WTC11 (cell line): ENCODE measurements at regions not wholly inside any gene's neighbourhood (a gene's known extent, or its start where the extent isn't known, plus 50 kb on each side); places are given as distances from the start of the nearest gene placed in this dataset.
A peak's percentile ranks its signal among the peaks of the same experiment; 100 is the strongest.

Experiments used
- ATAC-seq: fragments of 200-7000 bp; cut with Tn5 transposase; 2 replicates; pipeline ENCODE4 v1.10.0; 2021; ENCODE audit warnings: mild to moderate bottlenecking, moderate library complexity
- CTCF ChIA-PET: fragments of 300-600 bp; sonication (Branson Sonifier 250); formaldehyde crosslinking; loops from one replicate; lab custom pipeline; 2021; ENCODE audit warnings: antibody characterized with exemption; lab: Charles Lee
- POLR2A ChIA-PET: fragments of 350-600 bp; sonication (Branson Sonifier 250); formaldehyde crosslinking; loops from one replicate; lab custom pipeline; 2021; ENCODE audit warnings: antibody characterized with exemption; lab: Charles Lee
- DNase-seq: peaks from one replicate; pipeline ENCODE4 v3.0.0; 2021; ENCODE audit warnings: low spot score
- H3K27ac Mint-ChIP-seq: 2 replicates; pipeline ENCODE4 v1.8.0; 2021; ENCODE audit warnings: mixed read lengths
- H3K27me3 Mint-ChIP-seq: 2 replicates; pipeline ENCODE4 v1.8.0; 2021; ENCODE audit warnings: low read depth, mild to moderate bottlenecking, moderate library complexity, mixed read lengths
- H3K36me3 Mint-ChIP-seq: 2 replicates; pipeline ENCODE4 v1.8.0; 2021; ENCODE audit warnings: mixed read lengths
- H3K4me1 Mint-ChIP-seq: 2 replicates; pipeline ENCODE4 v1.8.0; 2022; ENCODE audit warnings: mixed read lengths
- H3K4me3 Mint-ChIP-seq: 2 replicates; pipeline ENCODE4 v1.8.0; 2021; ENCODE audit warnings: mild to moderate bottlenecking, moderate library complexity, mixed read lengths
- H3K9me3 Mint-ChIP-seq: 2 replicates; pipeline ENCODE4 v1.8.0; 2021; ENCODE audit warnings: mixed read lengths
- CREB1 ChIP-seq: sonication (generic); formaldehyde crosslinking; IDR thresholded peaks from 2 replicates; pipeline ENCODE4 v1.8.0; 2023; ENCODE audit warnings: mild to moderate bottlenecking, missing genetic modification reagents
- JUN ChIP-seq: sonication (generic); formaldehyde crosslinking; IDR thresholded peaks from 2 replicates; pipeline ENCODE4 v1.8.0; 2023; ENCODE audit warnings: mild to moderate bottlenecking, missing genetic modification reagents
- NR3C1 ChIP-seq: sonication (generic); formaldehyde crosslinking; conservative IDR thresholded peaks from 2 replicates; pipeline ENCODE4 v1.8.1; 2023; ENCODE audit warnings: low read depth, mild to moderate bottlenecking, missing genetic modification reagents
- RORB ChIP-seq: fragments of 250-450 bp; sonication (Bioruptor Pico); IDR thresholded peaks from 2 replicates; pipeline ENCODE4 v1.9.0; 2021; ENCODE audit warnings: mild to moderate bottlenecking
- TCF7 ChIP-seq: sonication (generic); formaldehyde crosslinking; IDR thresholded peaks from 2 replicates; pipeline ENCODE4 v1.8.0; 2022; ENCODE audit warnings: mild to moderate bottlenecking, low read depth, missing genetic modification reagents, moderate library complexity
- TEAD1 ChIP-seq: sonication (generic); formaldehyde crosslinking; IDR thresholded peaks from 2 replicates; pipeline ENCODE4 v1.8.0; 2022; ENCODE audit warnings: mild to moderate bottlenecking, missing genetic modification reagents
- ZBTB21 ChIP-seq: sonication (generic); formaldehyde crosslinking; IDR thresholded peaks from 2 replicates; pipeline ENCODE4 v1.8.1; 2023; ENCODE audit warnings: mild to moderate bottlenecking, missing genetic modification reagents, borderline replicate concordance
- ZNF138 ChIP-seq: sonication (generic); formaldehyde crosslinking; conservative IDR thresholded peaks from 2 replicates; pipeline ENCODE4 v1.8.1; 2022; ENCODE audit warnings: mild to moderate bottlenecking, moderate library complexity, missing genetic modification reagents
- ZNF396 ChIP-seq: fragments of 250-450 bp; sonication (Bioruptor Pico); IDR thresholded peaks from 2 replicates; pipeline ENCODE4 v1.8.0; 2021; ENCODE audit warnings: mild to moderate bottlenecking, moderate library complexity, borderline replicate concordance
- TF ChIP-seq, protein P1 (sequence below): fragments of 250-450 bp; sonication (Bioruptor Pico); IDR thresholded peaks from 2 replicates; pipeline ENCODE4 v2.1.2; 2022; ENCODE audit warnings: mild to moderate bottlenecking, moderate library complexity
- TF ChIP-seq, protein P2 (sequence below): sonication (generic); formaldehyde crosslinking; IDR thresholded peaks from 2 replicates; pipeline ENCODE4 v1.8.0; 2022; ENCODE audit warnings: mild to moderate bottlenecking, missing genetic modification reagents
- TF ChIP-seq, protein P3 (sequence below): sonication (generic); formaldehyde crosslinking; IDR thresholded peaks from 2 replicates; pipeline ENCODE4 v1.8.0; 2023; ENCODE audit warnings: missing genetic modification reagents, mild to moderate bottlenecking, borderline replicate concordance
- TF ChIP-seq, protein P4 (sequence below): sonication (generic); formaldehyde crosslinking; IDR thresholded peaks from 2 replicates; pipeline ENCODE4 v1.8.0; 2023; ENCODE audit warnings: mild to moderate bottlenecking, missing genetic modification reagents
- TF ChIP-seq, protein P5 (sequence below): sonication (generic); formaldehyde crosslinking; IDR thresholded peaks from 2 replicates; pipeline ENCODE4 v1.8.1; 2022; ENCODE audit warnings: mild to moderate bottlenecking, missing genetic modification reagents, moderate library complexity, borderline replicate concordance
- TF ChIP-seq, protein P6 (sequence below): sonication (generic); formaldehyde crosslinking; IDR thresholded peaks from 2 replicates; pipeline ENCODE4 v1.8.1; 2023; ENCODE audit warnings: mild to moderate bottlenecking, missing genetic modification reagents, moderate library complexity

DNA sequence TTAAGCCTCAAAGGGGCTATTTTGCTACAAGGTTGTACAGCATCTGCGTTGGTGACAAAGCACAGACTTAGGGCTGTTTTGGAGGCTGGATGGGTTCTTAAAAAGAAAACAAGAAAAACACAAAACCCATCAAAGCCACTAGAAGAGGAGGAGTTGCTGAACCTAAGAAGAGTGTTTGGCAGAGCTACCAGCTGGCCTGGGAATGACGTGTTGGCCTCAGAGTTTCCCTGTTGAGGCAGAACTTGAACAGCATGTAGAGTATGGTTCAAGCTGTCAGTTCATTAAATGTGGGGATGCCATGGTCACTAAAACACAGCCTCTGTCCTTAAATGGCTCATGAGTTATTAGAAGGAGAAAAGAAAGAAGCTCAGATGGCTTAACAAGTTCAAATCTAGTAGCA is 162.5 kb downstream of the TTC32 start:
- H3K4me3 Mint-ChIP-seq: no peak overlapping the region
- H3K9me3 Mint-ChIP-seq: peaks cover 3% of the 10 kb centered on the region; the same call in 1 of the 2 replicates
- CTCF ChIA-PET: interaction anchor here (1.3 to 2.9 kb wide), 4 partner anchors 35 to 1049 kb away, joined by 3 to 15 read pairs (median 4); no protein-coding TSS in a partner anchor
- H3K36me3 Mint-ChIP-seq: no peaks in the 10 kb centered on the region
- TF ChIP-seq ZNF396 (CRISPR knock-in tag) (no peak), TEAD1 (CRISPR knock-in tag) (no peak), ZNF138 (CRISPR knock-in tag) (no peak), JUN (CRISPR knock-in tag) (no peak), TCF7 (no peak)
- TF ChIP-seq, protein P1, sequence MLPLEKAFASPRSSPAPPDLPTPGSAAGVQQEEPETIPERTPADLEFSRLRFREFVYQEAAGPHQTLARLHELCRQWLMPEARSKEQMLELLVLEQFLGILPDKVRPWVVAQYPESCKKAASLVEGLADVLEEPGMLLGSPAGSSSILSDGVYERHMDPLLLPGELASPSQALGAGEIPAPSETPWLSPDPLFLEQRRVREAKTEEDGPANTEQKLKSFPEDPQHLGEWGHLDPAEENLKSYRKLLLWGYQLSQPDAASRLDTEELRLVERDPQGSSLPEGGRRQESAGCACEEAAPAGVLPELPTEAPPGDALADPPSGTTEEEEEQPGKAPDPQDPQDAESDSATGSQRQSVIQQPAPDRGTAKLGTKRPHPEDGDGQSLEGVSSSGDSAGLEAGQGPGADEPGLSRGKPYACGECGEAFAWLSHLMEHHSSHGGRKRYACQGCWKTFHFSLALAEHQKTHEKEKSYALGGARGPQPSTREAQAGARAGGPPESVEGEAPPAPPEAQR (CRISPR knock-in tag): no peak
- TF ChIP-seq, protein P2, sequence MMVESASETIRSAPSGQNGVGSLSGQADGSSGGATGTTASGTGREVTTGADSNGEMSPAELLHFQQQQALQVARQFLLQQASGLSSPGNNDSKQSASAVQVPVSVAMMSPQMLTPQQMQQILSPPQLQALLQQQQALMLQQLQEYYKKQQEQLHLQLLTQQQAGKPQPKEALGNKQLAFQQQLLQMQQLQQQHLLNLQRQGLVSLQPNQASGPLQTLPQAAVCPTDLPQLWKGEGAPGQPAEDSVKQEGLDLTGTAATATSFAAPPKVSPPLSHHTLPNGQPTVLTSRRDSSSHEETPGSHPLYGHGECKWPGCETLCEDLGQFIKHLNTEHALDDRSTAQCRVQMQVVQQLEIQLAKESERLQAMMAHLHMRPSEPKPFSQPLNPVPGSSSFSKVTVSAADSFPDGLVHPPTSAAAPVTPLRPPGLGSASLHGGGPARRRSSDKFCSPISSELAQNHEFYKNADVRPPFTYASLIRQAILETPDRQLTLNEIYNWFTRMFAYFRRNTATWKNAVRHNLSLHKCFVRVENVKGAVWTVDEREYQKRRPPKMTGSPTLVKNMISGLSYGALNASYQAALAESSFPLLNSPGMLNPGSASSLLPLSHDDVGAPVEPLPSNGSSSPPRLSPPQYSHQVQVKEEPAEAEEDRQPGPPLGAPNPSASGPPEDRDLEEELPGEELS (CRISPR knock-in tag): no peak
- TF ChIP-seq, protein P3, sequence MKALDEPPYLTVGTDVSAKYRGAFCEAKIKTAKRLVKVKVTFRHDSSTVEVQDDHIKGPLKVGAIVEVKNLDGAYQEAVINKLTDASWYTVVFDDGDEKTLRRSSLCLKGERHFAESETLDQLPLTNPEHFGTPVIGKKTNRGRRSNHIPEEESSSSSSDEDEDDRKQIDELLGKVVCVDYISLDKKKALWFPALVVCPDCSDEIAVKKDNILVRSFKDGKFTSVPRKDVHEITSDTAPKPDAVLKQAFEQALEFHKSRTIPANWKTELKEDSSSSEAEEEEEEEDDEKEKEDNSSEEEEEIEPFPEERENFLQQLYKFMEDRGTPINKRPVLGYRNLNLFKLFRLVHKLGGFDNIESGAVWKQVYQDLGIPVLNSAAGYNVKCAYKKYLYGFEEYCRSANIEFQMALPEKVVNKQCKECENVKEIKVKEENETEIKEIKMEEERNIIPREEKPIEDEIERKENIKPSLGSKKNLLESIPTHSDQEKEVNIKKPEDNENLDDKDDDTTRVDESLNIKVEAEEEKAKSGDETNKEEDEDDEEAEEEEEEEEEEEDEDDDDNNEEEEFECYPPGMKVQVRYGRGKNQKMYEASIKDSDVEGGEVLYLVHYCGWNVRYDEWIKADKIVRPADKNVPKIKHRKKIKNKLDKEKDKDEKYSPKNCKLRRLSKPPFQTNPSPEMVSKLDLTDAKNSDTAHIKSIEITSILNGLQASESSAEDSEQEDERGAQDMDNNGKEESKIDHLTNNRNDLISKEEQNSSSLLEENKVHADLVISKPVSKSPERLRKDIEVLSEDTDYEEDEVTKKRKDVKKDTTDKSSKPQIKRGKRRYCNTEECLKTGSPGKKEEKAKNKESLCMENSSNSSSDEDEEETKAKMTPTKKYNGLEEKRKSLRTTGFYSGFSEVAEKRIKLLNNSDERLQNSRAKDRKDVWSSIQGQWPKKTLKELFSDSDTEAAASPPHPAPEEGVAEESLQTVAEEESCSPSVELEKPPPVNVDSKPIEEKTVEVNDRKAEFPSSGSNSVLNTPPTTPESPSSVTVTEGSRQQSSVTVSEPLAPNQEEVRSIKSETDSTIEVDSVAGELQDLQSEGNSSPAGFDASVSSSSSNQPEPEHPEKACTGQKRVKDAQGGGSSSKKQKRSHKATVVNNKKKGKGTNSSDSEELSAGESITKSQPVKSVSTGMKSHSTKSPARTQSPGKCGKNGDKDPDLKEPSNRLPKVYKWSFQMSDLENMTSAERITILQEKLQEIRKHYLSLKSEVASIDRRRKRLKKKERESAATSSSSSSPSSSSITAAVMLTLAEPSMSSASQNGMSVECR (CRISPR knock-in tag): no peak
- TF ChIP-seq, all 79 proteins: peak for 0
- DNase-seq: no peak
- Mint-ChIP-seq H3K27me3 (no peaks in the 10 kb centered on the region; the same call in 1 of the 2 replicates), H3K4me1 (peaks cover 9% of the 10 kb centered on the region), H3K27ac (no peak overlapping the region)
- POLR2A ChIA-PET: no interaction called here
- ATAC-seq: no peak

DNA sequence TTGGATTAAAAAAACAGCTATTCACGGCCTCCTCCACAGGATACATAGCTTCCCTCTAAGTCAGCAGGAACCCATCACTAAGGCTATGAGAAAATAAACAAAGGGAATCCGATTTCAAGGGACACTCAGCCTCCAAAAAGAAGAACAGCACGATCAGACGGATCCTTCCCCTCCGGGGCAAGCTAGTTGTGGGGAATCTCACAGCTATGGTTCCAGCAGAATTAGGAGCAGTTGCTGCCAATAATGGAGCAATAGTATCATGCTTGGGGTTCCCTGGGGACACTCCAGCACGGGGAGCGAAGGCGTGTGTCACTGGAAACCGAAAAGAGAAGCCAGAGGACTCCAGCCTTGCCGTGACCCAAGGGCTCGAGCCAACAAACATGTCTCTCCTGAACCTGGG is 163.1 kb downstream of the TTC32 start:
- no peaks in the 10 kb centered on the region; the same call in 1 of the 2 replicates for H3K27me3 Mint-ChIP-seq
- no peak overlapping the region for H3K27ac Mint-ChIP-seq
- H3K9me3 Mint-ChIP-seq: peaks cover 3% of the 10 kb centered on the region; the same call in 1 of the 2 replicates
- ChIA-PET CTCF (interaction anchor here (1.3 to 3.4 kb wide), 5 partner anchors 8 to 1048 kb away, joined by 3 to 19 read pairs (median 5); no protein-coding TSS in a partner anchor), POLR2A (no interaction called here)
- DNase-seq (no peak), ATAC-seq (peak; percentile 40; the same call in 1 of the 2 replicates)
- H3K36me3 Mint-ChIP-seq: no peaks in the 10 kb centered on the region
- peaks cover 9% of the 10 kb centered on the region for H3K4me1 Mint-ChIP-seq
- H3K4me3 Mint-ChIP-seq: no peak overlapping the region
- TF ChIP-seq NR3C1 (CRISPR knock-in tag) (no peak), CREB1 (CRISPR knock-in tag) (no peak), ZBTB21 (CRISPR knock-in tag) (no peak), RORB (CRISPR knock-in tag) (no peak)
- TF ChIP-seq, protein P4, sequence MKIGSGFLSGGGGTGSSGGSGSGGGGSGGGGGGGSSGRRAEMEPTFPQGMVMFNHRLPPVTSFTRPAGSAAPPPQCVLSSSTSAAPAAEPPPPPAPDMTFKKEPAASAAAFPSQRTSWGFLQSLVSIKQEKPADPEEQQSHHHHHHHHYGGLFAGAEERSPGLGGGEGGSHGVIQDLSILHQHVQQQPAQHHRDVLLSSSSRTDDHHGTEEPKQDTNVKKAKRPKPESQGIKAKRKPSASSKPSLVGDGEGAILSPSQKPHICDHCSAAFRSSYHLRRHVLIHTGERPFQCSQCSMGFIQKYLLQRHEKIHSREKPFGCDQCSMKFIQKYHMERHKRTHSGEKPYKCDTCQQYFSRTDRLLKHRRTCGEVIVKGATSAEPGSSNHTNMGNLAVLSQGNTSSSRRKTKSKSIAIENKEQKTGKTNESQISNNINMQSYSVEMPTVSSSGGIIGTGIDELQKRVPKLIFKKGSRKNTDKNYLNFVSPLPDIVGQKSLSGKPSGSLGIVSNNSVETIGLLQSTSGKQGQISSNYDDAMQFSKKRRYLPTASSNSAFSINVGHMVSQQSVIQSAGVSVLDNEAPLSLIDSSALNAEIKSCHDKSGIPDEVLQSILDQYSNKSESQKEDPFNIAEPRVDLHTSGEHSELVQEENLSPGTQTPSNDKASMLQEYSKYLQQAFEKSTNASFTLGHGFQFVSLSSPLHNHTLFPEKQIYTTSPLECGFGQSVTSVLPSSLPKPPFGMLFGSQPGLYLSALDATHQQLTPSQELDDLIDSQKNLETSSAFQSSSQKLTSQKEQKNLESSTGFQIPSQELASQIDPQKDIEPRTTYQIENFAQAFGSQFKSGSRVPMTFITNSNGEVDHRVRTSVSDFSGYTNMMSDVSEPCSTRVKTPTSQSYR (CRISPR knock-in tag): no peak
- TF ChIP-seq, protein P3 (CRISPR knock-in tag): no peak
- TF ChIP-seq, protein P5, sequence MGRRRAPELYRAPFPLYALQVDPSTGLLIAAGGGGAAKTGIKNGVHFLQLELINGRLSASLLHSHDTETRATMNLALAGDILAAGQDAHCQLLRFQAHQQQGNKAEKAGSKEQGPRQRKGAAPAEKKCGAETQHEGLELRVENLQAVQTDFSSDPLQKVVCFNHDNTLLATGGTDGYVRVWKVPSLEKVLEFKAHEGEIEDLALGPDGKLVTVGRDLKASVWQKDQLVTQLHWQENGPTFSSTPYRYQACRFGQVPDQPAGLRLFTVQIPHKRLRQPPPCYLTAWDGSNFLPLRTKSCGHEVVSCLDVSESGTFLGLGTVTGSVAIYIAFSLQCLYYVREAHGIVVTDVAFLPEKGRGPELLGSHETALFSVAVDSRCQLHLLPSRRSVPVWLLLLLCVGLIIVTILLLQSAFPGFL (CRISPR knock-in tag): no peak
- TF ChIP-seq, protein P6, sequence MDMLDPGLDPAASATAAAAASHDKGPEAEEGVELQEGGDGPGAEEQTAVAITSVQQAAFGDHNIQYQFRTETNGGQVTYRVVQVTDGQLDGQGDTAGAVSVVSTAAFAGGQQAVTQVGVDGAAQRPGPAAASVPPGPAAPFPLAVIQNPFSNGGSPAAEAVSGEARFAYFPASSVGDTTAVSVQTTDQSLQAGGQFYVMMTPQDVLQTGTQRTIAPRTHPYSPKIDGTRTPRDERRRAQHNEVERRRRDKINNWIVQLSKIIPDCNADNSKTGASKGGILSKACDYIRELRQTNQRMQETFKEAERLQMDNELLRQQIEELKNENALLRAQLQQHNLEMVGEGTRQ (CRISPR knock-in tag): no peak
